ENCODE measurements at regions not wholly inside any gene's neighbourhood (a gene's known extent, or its start where the extent isn't known, plus 50 kb on each side); places are given as distances from the start of the nearest gene placed in this dataset.
"Not testable (repeated sequence)": the region's sequence is repeated elsewhere in the genome, so short reads cannot be mapped to it uniquely, and the experiment has no call there.

GRCh38 chr3:153972862-153973261 lies 148.3 kb upstream of the ARHGEF26 start:
- no peak for DNase-seq (ENCODE audit: low read depth in 2 of 2)

- no peak for DNase-seq (ENCODE audit: low read depth in 2 of 2)
Measured at GRCh38 chr3:153973722-153974265, 147.4 kb upstream of the ARHGEF26 start.

GRCh38 chr3:153974614-153975013 lies 146.6 kb upstream of the ARHGEF26 start:
- no peak for DNase-seq (ENCODE audit: low read depth in 2 of 2)

DNA sequence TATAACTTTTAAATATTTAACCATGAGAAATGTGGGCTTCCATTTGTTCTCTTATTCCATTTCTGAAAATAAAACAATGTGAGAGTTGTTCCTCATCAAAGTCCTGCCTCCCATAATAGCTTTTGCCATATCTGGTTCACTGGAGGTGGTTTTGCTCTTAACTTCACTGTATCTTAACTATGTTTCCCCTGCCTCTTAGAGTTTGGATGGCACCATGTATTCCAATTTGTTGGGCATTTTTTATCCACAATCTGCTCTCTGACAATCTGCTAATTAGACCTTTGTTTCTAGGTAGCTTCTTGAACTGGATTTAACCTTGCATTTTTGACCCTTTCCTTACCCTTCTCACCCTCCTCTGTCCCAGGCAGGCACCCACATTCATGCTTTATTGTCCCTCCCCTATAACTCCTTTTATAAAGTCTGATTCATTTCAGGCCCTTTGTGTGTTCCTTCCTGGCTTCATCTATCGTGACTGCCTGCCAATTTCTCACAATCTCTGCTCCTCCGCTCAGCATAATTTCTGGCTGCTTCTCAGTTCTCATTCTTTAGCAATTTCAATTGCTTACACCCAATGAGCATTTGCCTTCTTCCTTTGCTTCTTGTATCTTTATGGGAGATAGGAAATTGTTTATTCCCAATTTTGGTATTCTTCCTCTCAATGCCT lies 144.2 kb upstream of the ARHGEF26 start:
- no peak for DNase-seq (ENCODE audit: low read depth in 2 of 2)

DNA sequence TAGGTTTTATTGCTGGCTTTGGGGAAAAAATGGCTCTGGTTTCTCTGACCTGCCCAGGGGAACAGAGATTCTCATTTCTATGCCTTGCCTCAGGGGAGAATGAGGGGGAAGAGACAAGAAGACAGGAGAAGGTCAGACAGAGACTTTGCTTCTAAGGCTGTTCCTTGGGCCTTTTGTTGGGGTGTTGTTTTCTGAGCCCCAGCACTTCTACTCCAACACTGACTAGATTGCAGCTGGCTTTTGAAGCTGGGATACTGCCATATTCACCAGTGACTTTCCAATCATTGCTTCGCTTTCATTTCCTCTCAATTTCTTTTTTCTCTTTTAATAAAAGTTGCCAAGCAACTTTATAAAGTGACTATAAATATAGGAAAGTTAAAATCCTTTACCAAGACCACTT lies 143.2 kb upstream of the ARHGEF26 start:
- DNase-seq (ENCODE audit: low read depth in 2 of 2) = no peak

DNA sequence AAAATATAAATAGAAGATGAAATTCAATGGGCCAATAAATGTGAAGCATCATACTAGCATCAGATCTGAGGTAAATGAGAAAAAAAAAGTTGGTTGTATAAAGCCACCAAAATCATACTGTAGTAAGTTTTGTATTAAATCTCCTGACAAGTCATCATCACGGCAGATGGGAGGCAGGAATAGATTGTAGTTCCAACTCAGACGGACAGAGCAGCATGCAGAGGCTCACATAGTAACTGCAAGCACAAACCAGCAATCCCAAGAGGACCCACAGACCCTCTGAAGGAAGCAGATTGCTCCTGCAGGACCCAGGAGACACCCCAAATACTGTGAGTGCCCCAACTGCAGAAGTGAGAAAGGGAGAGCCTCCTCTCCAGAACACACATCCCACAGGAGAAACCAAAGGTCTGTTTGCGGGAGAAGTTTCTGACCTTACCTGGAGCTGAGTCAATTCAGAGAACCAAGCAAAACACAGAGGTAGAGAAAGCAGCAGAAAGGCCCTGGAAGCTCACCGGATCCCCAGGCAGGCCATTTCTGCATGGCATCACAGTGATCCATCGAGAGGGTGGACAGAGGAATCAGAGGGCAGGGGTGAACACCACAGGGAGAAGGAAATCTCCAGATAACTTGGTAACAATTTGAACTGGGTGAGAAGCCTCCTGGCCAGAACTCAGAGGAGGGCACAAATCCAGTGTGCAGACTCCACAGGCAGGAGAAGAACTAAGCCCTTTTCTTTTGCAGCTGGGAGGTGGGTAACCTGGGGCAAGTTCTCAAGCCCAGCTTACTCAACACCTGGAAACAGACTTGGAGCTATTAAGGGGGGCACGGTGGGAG lies 141.6 kb upstream of the ARHGEF26 start:
- DNase-seq (ENCODE audit: low read depth in 2 of 2) = no peak

GRCh38 chr3:153980252-153980590 lies 141.0 kb upstream of the ARHGEF26 start:
- no peak for DNase-seq (ENCODE audit: low read depth in 2 of 2)

- DNase-seq (ENCODE audit: low read depth in 2 of 2) = not testable (repeated sequence)
Measured at GRCh38 chr3:153997364-153997763, 123.8 kb upstream of the ARHGEF26 start.

DNA sequence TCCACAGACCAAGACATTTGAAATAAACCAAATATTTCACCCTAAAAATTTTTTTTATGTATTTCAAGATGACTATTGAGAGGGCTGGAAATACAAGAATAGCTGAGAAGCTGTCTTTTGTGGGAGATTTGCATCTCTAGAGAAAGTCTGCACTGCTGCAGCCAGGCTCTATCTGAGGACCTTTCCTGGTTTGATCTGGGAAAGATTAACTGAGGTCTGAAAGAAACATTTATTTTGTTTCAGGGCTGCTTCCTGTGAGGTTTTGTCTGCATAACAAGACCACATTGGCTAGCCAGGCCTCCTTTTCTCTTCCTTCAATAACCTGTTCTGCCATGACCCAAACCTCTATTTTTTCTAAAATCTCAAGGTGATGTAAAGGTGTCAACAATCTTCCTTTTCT lies 117.5 kb upstream of the ARHGEF26 start:
- DNase-seq (ENCODE audit: low read depth in 2 of 2) = no peak

GRCh38 chr3:154011036-154011435 lies 110.2 kb upstream of the ARHGEF26 start:
- DNase-seq (ENCODE audit: low read depth in 2 of 2) = no peak

DNA sequence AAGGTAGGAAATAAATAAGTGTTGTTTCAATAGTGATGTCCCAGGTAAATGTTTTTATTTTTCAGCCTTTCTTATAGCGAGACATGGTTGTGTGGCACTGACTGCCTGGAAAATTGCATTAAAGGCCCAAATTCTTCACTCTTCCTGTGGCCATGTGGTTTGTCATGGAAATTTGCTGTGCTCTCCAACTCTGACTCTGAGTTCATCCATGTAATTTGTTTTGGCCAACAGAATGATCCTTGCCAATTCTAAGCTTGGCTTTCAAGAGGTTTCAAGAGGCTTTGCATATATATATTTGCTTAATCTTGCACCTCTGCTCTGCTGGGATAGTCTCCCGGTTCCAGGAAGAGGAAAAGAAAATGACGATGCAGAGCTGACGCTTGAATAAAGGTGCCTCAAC lies 107.5 kb upstream of the ARHGEF26 start:
- DNase-seq (ENCODE audit: low read depth in 2 of 2) = no peak

DNA sequence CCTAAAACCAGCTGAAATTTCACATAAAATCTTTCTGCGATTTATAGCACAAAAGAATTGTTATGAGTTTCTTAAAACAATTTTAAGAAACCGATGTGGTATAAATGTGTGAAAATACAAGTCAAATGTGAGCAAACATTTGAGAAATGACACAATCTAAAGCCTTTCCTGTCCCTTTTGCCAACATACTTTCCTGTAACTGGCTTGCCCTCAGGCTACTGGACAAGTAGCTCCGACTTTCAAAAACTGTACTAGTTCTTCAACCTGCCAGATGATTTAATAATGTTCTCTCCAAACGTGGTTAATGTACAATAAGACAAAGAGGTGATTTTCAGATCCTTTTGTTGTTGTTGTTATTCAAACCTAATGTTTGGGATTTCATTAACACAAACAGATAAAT lies 105.9 kb upstream of the ARHGEF26 start:
- no peak for DNase-seq (ENCODE audit: low read depth in 2 of 2)

DNA sequence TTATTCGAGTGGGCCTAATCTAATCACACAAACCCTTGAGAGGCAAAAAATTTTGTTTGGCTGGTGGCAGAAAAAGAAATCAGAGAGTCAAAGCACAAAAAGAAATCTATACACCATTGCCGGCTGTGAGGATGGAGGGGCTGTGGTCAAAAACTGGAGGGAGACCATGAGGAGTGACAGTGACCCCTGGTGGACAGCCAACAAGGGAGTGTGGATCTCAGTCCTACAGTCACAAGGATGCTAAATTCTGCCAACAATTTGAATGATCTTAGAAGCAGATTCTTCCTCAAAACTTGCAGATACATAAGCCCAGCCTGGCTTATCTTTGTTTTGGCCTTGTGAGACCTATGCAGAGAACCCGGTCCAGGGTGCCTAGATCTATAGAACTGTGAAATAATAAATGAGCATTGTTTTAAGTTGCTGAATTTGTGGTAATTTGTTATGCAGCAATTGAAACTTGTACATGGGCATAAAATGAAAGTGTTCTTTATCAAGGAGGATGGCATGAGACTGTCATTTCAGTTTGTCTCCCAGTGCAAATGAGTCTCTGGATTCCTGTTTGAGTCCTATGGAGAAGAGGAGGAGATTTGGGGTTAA lies 103.0 kb upstream of the ARHGEF26 start:
- peak; percentile 8 to 23 for DNase-seq (ENCODE audit: low read depth in 2 of 2)

GRCh38 chr3:154022606-154023005 lies 98.6 kb upstream of the ARHGEF26 start:
- DNase-seq (ENCODE audit: low read depth in 2 of 2) = no peak

- DNase-seq (ENCODE audit: low read depth in 2 of 2) = no peak
Measured at GRCh38 chr3:154023148-154023547, 98.0 kb upstream of the ARHGEF26 start.

GRCh38 chr3:154025007-154025406 lies 96.2 kb upstream of the ARHGEF26 start:
- no peak for DNase-seq (ENCODE audit: low read depth in 2 of 2)

GRCh38 chr3:154029926-154030325 lies 91.3 kb upstream of the ARHGEF26 start:
- no peak for DNase-seq (ENCODE audit: low read depth in 2 of 2)

- DNase-seq (ENCODE audit: low read depth in 2 of 2) = no peak
Measured at GRCh38 chr3:154034797-154035330, 86.3 kb upstream of the ARHGEF26 start.

DNA sequence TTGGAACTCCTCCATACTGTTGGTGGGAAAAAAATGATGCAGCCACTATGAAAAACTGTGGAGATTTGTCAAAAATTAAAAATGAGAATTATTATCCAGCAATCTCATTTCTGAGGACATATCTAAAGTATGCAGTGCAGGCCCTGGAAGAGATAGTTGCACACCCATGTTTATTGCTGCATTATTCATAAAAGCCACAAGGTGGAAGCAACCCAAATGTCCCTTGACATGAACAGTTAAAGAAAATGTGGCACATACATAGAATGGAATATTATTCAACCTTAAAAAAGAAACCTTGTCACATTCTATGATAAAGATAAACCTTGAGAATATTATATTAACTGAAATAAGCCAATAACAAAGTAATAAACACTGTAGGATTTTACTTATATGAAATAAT lies 80.9 kb upstream of the ARHGEF26 start:
- DNase-seq (ENCODE audit: low read depth in 2 of 2) = no peak

GRCh38 chr3:154044671-154045070 lies 76.5 kb upstream of the ARHGEF26 start:
- DNase-seq (ENCODE audit: low read depth in 2 of 2) = no peak

- DNase-seq (ENCODE audit: low read depth in 2 of 2) = no peak
Measured at GRCh38 chr3:154050216-154050615, 71.0 kb upstream of the ARHGEF26 start.

- DNase-seq (ENCODE audit: low read depth in 2 of 2) = no peak
Measured at GRCh38 chr3:154050766-154051165, 70.4 kb upstream of the ARHGEF26 start.

DNA sequence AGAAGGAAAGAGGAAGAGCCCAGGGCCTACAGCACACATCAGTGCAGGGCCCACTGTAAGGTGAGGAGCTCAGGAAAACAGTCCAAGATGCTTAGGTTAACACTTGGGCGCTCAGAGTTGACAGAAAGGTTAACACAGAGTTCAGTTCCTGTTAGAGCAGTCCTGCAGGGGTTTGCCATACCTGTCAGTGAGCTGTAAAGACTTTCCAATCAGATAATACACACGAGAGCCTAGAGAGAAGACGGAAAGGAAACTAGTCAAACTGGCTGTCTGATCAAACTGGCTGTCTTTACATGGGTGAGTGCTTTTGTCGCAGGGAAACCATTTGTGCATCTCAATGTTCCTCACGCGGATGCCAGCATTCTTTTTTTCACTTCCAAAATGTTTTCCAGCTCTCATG lies 61.4 kb upstream of the ARHGEF26 start:
- DNase-seq (ENCODE audit: low read depth in 2 of 2) = no peak

All from stimulated activated CD4-positive, alpha-beta T cell treated with anti-CD3 and anti-CD28 coated beads, Interleukin-4, amount 100 ng/mL, for 48 hours (primary cell).